ENCODE measurements at regions not wholly inside any gene's neighbourhood (a gene's known extent, or its start where the extent isn't known, plus 50 kb on each side); places are given as distances from the start of the nearest gene placed in this dataset.

DNA sequence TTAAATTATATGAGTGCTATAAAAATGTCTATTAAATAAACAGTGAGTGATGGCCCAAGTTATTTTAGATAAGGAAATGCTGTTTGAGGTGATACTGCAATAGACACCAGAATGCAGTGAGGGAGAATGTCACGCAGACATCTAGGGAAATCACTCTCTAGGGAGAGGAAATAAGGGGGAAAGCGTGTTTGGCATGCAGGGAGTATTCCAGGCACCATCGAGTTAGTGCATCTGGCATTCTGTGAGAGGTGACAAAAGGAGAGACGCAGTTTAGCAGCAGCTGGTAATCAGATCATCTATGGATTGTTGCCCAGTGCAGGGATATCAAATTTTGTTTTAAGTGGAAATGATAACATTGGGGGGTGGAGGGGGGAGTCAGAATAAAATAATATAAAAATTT, 175.4 kb upstream of the NETO1 start:
- TF ChIP-seq, protein P1, sequence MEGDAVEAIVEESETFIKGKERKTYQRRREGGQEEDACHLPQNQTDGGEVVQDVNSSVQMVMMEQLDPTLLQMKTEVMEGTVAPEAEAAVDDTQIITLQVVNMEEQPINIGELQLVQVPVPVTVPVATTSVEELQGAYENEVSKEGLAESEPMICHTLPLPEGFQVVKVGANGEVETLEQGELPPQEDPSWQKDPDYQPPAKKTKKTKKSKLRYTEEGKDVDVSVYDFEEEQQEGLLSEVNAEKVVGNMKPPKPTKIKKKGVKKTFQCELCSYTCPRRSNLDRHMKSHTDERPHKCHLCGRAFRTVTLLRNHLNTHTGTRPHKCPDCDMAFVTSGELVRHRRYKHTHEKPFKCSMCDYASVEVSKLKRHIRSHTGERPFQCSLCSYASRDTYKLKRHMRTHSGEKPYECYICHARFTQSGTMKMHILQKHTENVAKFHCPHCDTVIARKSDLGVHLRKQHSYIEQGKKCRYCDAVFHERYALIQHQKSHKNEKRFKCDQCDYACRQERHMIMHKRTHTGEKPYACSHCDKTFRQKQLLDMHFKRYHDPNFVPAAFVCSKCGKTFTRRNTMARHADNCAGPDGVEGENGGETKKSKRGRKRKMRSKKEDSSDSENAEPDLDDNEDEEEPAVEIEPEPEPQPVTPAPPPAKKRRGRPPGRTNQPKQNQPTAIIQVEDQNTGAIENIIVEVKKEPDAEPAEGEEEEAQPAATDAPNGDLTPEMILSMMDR (IDR thresholded peaks at IDR 0.05) = no peak
- no peak for TF ChIP-seq ZFX (IDR thresholded peaks at IDR 0.05; ENCODE audit: borderline replicate concordance)

Measured in 22Rv1 (cell line).